ENCODE measurements at regions not wholly inside any gene's neighbourhood (a gene's known extent, or its start where the extent isn't known, plus 50 kb on each side); places are given as distances from the start of the nearest gene placed in this dataset.

- DNase-seq (ENCODE audit: low spot score) = no peak
These were observed 67.7 kb upstream of the PGRMC2 start for GRCh38 chr4:128355305-128355704.

DNA sequence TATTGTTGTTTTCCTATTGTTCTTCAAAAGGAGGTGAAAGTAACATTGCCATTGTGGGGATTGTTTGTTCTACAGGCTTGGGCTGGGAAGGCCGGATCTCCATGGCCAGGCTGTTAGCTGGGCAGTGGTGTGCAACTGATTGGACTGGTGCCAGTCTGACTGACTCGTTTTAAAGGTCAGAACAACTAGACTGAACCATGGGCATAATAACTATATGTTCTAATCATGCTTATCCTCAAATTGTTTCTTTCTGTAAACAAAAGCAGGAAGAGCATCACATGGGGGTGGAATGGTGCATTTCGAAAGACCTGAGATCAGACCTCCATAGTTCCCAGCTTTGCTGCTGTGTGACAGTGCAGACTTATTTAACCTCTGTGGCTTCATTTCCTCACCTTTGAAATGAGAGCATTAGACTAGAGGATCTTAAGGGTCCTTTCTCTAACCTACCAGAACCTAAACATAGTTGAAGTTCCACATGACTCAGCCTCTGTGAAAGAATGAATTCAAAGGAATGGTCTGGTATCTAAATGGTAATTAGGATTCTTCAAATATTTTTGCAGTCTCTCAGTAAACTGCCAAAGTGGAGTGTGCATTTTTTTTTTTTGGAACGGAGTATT, 66.7 kb upstream of the PGRMC2 start:
- DNase-seq (ENCODE audit: low spot score) = peak; percentile 40

DNA sequence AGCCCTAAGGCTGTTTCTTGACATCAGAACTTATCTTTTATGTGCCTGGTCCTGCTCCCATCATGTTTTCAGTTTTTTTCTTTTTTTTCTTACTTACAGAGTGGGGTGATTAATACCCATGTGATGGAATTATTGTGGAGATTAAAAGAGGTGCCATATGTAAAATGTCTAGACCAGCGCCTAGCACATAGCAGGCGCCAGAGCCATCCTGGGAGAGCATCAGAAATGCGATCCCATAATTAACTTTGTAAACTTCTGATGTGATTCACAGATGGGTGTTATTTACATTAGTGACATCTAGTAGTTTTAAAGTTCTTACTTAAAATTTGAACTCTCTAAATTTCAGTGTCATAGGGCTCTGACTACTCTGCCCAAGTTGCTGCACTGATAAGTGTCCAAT, 66.2 kb upstream of the PGRMC2 start:
- no peak for DNase-seq (ENCODE audit: low spot score)

DNA sequence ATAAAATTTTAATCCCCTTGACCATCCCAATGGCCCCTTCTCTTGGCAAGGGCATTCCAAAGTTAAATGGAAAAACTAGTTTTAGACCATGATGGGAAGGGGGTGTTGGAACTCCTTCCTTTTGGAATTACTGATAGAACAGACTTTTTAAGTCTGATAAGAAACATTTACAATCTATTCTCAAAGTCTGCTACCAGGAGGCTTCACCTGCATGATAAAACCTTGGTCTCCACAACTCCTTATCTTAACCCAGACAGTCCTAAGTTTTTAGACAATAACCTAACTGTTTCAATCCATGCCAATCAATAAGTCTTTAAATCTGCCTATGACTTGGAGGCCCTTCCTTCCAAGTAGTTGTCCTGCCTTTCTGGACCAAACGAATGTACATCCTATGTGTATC, 63.9 kb upstream of the PGRMC2 start:
- DNase-seq (ENCODE audit: low spot score) = no peak

DNA sequence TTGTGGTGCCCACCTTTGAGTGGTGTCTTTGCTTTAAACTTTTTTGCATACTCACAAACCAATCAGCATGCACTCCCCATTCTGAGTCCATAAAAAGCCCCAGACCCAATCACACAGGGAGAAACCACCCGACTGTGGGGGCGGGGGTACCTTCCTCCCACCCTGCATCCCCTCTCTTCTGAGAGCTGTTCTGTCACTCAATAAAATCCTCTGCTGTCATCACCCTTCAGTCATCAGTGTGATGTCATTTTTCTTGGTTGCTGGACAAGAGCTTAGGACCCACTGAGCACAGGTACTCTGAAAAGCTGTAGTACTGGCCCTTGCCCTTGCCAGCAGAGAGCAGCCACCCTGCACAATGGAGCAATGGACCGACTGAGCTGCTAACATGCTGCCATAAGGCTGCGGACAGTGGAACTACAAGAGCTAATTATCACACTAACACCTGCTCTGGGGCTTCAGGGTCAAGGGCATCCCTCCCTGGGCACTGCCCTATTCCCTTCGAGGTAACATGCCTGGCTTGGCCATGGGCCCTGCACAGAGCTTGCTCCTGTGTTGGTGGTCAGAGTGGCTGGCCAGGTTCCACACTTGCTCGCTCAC, 62.9 kb upstream of the PGRMC2 start:
- no peak for DNase-seq (ENCODE audit: low spot score)

DNA sequence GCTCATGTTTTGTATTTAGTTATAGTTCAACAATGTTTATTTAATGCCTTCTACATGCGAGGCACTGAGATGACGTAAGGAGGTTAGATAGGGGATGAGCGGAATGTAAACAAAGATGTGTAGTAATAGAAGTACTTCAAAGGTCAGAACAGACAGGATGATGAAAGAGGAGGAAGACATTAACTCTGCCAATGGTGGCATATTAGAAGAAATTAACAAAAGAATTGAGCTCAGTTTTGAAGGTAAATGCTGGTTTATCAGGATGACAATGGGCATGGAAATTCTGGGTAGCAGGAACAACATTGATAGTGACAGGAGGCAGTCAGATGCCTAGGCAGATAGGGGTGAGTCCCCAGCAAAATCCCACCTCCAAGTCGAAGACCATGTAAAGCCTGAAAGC, 62.3 kb upstream of the PGRMC2 start:
- peak; percentile 22 for DNase-seq (ENCODE audit: low spot score)

DNA sequence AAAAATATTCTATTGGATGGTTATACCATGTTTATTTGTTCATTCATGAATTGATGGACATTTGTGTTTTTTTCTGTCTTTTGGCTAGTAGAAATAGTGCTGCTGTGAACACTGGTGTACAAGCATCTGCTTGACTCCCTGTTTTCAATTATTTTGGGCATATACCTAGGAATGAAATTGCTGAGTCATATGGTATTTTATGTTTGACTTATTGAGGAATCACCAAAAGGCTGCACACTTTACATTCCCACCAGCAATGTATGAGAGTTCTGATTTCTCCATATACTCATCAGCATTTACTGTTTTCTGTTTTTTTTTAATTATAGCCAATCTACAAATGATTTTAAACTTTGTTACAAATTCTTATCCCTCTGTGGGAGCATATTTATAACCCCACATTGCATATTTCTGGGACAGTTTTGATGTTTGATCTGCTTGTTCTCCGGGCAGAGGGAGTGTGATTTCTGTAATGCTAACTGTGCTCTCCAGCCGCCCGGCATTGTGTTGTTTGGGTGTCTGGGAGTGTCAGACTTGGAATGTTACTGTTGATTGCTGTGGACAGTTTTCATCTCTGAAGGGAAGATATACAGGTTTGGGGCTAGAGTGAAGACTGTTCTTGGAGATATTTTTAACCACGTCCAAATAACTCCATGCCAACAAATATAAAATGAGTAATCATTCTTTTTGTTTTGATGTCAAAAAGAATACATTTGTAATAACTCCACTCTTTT, 60.5 kb upstream of the PGRMC2 start:
- DNase-seq (ENCODE audit: low spot score) = no peak

DNA sequence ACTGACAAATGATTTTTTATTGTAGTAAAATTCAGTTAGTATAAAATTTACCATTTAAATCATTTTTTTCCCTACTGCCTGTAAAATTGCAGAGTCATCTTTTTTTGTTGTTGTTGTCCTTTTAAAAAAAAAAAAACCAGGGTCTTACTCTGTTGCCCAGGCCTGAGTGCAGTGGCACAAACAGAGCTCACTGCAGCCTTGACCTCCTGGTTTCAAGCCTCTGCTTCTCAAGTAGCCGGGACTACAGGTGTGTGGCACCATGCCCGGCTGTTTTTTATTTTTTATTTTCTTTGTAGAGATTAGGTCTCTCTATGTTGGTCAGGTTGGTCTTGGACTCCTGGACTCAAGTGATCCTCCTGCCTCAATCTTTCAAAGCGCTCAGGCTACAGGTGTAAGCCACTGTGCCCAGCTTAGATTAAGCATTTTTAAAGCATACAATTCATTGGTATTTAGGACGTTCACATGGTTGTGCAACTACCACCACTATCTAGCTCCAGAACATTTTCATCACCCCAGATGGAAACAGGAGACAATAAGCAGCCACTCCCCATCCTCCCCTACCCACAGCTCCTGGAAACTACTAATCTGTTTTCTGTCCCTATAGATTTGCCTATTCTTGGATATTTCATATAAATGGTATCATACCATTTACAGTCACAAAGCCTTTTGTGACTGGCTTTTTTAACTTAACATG, 59.7 kb upstream of the PGRMC2 start:
- DNase-seq (ENCODE audit: low spot score) = no peak

DNA sequence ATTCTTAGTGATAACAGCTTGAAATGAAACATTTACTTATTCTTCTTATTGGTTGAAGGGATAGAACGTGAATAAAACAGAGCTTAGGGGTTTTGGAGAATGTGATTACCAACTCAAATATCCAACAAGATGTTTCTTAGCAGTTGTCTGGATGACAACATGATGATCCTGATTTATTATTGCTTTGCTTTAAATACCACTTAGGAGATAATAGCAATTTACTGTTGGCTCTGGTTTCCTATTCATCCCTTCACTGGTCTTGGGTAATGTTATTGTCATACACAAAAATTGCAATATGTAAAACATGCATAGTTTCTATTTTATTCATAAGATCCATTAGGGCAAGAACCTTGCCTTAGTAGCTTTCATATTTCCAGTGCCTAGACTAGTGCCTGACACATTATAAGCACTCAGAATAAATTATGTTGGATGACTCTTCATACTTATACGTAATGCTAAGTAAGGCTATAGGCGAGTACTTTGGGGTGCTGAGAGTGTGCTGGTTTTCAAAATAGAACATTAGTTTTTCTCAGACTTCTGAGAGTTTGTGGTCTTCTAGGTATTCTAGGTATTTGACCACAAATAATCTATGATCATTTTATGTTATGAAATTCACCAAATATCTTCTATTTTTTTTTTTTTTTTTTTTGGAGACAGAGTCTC, 58.6 kb upstream of the PGRMC2 start:
- DNase-seq (ENCODE audit: low spot score) = no peak

DNA sequence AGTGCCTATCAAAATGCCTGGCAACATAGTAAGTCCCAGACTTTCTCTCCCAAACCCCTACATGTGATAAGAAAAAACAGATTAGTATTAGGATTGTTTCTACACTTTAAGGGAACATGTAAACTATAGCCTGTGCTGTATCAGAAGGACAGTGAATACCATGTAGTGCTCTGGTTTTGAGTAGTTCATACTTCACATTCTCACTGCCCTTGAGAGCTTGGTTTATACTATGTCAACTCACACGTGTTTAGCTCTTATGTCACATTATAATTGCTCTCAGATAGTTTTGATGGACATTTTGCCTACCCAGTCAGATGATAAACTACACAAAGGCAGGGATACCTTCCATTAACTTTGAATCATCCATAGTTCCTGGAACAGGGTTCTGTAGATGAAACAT, 58.0 kb upstream of the PGRMC2 start:
- no peak for DNase-seq (ENCODE audit: low spot score)

DNA sequence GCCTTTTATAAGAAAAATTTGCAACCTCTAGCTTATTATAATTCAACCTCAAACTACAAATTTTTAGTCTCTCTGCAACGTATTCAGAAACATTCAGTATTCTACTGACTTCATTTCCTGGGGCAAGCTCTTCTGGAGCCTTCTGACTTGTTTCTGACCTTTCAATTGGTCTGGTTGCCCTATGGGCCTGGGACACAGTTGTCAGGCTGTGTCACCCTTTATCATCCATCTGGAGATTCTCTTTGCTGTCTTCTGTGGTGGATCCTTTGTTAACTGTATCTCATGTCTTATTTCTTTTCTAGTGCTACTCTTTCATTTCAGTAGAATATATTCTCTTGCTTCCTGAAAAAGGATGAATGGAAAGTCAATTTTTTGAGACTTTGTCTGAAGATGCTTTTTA, 55.1 kb upstream of the PGRMC2 start:
- DNase-seq (ENCODE audit: low spot score) = no peak

DNA sequence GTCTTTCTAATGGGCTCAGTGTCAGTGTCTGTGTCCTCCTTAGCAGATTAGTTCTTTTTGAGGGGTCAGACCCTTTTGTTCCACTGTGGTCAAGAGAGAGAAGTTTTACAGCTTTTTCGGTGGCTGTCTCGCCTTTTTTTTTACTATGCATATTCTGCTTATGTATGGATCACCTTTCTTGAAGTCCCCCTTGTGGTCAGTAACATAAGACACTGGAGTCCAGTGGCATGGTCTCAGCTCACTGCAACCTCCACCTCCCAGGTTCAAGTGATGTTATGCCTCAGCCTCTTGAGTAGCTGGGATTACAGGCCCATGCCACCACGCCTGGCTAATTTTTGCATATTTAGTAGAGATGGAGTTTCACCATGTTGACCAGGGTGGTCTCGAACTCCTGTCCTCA, 54.0 kb upstream of the PGRMC2 start:
- DNase-seq (ENCODE audit: low spot score) = no peak

GRCh38 chr4:128338634-128339355, 51.2 kb upstream of the PGRMC2 start:
- DNase-seq (ENCODE audit: low spot score) = peak; percentile 43

- no peak for DNase-seq (ENCODE audit: low spot score)
These were observed 50.2 kb upstream of the PGRMC2 start for GRCh38 chr4:128337863-128338262.

Measured in AG08396 (cell line).